NCI-H1694 (cell line): ENCODE measurements at regions not wholly inside any gene's neighbourhood (a gene's known extent, or its start where the extent isn't known, plus 50 kb on each side); places are given as distances from the start of the nearest gene placed in this dataset.
"Not testable (repeated sequence)": the region's sequence is repeated elsewhere in the genome, so short reads cannot be mapped to it uniquely, and the experiment has no call there.

Experiments
- DNase-seq: peaks from one replicate; lab custom pipeline; 2025; lab: John Stamatoyannopoulos, UW

- no peak for DNase-seq
Measured at GRCh38 chr2:11922294-11922693, 175.9 kb downstream of the LPIN1 start.

GRCh38 chr2:11923935-11924334 is 177.5 kb downstream of the LPIN1 start:
- no peak for DNase-seq

- no peak for DNase-seq
Measured at GRCh38 chr2:11925295-11926066, 179.0 kb downstream of the LPIN1 start.

- no peak for DNase-seq
Measured at GRCh38 chr2:11930211-11930761, 183.9 kb downstream of the LPIN1 start.

GRCh38 chr2:11932048-11932512 is 185.6 kb downstream of the LPIN1 start:
- no peak for DNase-seq

- DNase-seq = no peak
Measured at GRCh38 chr2:11932962-11933361, 186.5 kb downstream of the LPIN1 start.

GRCh38 chr2:11933854-11934253 is 187.4 kb downstream of the LPIN1 start:
- DNase-seq = no peak

- DNase-seq = no peak
Measured at GRCh38 chr2:11936761-11937160, 190.3 kb downstream of the LPIN1 start.

- DNase-seq = no peak
Measured at GRCh38 chr2:11938196-11938595, 191.8 kb downstream of the LPIN1 start.

- DNase-seq = no peak
Measured at GRCh38 chr2:11939523-11939922, 193.1 kb downstream of the LPIN1 start.

GRCh38 chr2:11940121-11940743 is 193.8 kb downstream of the LPIN1 start:
- no peak for DNase-seq

GRCh38 chr2:11940799-11941198 is 194.4 kb downstream of the LPIN1 start:
- DNase-seq = no peak

GRCh38 chr2:11941201-11942177 is 195.1 kb downstream of the LPIN1 start:
- no peak for DNase-seq

GRCh38 chr2:11942178-11942569 is 195.7 kb downstream of the LPIN1 start:
- DNase-seq = no peak

GRCh38 chr2:11944311-11944710 is 197.9 kb downstream of the LPIN1 start:
- DNase-seq = no peak

GRCh38 chr2:11945139-11946126 is 199.0 kb downstream of the LPIN1 start:
- no peak for DNase-seq

- no peak for DNase-seq
Measured at GRCh38 chr2:11947956-11948355, 201.5 kb downstream of the LPIN1 start.

- DNase-seq = no peak
Measured at GRCh38 chr2:11949732-11950523, 203.5 kb downstream of the LPIN1 start.

- DNase-seq = no peak
Measured at GRCh38 chr2:11950896-11951295, 204.5 kb downstream of the LPIN1 start.

- DNase-seq = not testable (repeated sequence)
Measured at GRCh38 chr2:11951492-11951891, 205.1 kb downstream of the LPIN1 start.
